EL (cell line): ENCODE measurements at regions not wholly inside any gene's neighbourhood (a gene's known extent, or its start where the extent isn't known, plus 50 kb on each side); places are given as distances from the start of the nearest gene placed in this dataset.

Experiments used
- DNase-seq: peaks from one replicate; pipeline ENCODE4 v3.0.0-alpha.2; 2016

- no peak for DNase-seq
These were observed 177.6 kb upstream of the PKDCC start for GRCh38 chr2:41870265-41870585.

GRCh38 chr2:41871080-41871479 lies 176.7 kb upstream of the PKDCC start:
- DNase-seq: peak; percentile 10

- peak; percentile 30 for DNase-seq
These were observed 175.2 kb upstream of the PKDCC start for GRCh38 chr2:41872646-41873045.

DNA sequence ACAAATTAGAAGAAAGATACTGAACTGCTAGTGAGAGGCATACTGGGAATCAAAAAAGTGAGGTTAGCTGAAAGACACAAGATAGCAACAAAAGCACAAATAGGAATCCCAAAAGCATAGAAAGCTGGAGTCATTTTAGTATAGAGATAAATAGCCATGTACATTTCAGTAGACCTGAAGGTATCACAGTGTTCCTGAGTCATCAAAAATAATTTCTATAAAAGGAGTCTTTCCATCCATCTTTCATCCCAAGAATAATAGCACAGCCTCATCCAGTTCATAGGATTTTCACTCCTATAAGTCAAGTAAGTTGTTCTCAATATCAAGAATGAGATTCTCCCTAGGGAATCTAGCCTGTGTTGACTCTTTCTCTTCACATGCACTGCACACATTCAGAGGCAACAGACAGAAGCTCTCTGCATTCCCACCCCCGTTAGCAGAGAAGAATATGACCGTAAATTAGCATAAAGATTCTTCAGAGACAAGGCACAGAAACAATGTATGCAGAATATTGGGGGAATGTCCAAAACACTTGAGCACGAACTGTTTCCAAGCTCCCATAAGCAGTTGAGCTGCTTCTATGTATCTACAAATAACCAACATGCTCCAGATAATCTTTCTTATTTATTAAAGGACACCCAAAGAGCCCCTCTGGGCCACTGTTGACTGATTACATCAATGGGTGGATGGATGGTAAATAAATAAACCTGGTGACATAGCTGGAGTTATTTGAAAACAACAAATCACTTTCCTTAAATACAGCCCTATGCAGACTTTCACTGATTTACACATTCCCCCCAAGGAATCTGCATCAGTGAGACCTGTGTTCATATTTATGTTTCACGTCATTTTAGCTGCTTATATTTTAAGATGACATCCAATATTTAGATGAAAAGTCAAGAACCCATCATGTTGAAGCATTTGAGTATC lies 174.5 kb upstream of the PKDCC start:
- DNase-seq: no peak

DNA sequence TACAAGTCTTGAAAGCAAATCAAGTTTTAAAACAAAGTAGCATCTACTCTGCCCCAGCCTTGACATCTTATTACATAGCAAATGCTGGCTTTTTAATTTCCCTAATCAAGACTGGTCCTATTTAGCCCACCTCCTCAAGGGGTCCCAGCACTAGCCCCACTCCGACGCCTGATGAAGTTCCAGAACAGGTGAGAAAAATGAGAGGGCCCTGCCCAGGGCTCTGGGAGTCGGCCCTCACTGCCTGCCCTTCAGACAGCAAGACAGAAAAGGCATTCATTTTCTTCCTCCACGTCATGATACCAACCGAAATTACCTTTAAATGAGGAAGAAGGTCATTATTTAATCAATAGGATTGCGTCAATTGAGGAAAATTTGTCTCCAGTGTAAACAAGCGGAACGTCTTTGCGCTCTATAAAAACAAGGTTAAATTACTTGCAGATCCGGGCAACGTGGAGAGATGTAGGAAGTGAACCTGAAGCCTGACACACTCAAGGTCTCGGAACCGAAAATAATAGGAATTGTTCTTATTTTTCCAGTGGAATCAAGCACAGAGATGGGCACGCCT lies 170.6 kb upstream of the PKDCC start:
- DNase-seq: no peak

DNA sequence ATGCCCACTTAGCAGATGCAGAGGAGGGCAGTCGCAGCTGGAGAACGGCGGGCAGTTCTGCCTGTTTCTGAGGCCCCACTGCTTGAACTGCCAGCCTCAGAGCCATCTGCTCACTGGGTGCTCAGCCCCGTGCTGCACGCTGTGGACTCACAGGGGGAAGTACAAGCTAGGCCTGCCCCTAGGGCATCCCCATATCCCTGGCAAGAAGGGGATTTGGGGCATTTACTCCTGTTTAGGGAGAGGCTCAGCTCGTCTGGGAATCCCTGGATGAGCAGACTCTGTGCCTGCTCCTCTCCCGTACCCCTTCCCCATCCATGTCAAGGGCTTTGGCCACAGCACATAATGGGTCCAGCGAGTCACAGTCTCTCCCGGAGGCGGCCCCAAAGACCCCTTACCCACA lies 169.8 kb upstream of the PKDCC start:
- DNase-seq: no peak

DNA sequence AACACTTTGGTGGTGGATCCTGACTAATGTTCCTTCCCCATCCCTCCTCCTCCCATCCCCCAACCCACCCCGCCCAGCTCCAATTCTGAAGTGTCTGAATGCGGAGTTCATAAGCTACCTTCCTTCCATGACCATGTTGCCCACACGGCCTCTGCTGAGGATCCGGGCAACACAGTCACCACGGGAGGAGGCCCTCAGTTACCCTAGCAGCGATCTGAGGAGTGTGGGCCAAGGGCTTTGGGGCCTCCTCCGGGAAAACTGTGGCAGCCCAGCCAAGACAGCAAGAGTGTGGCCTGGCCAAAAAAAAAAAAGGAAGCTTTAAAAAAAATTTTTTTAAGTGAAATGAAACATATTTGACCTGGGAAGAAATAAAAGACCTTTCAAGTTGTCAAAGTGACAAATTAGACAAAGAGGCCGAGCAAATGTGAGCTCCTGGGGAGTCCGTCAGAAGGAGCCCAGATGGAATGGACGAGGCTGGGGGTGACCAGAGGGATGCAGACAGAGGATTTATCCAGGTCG lies 169.0 kb upstream of the PKDCC start:
- no peak for DNase-seq

DNA sequence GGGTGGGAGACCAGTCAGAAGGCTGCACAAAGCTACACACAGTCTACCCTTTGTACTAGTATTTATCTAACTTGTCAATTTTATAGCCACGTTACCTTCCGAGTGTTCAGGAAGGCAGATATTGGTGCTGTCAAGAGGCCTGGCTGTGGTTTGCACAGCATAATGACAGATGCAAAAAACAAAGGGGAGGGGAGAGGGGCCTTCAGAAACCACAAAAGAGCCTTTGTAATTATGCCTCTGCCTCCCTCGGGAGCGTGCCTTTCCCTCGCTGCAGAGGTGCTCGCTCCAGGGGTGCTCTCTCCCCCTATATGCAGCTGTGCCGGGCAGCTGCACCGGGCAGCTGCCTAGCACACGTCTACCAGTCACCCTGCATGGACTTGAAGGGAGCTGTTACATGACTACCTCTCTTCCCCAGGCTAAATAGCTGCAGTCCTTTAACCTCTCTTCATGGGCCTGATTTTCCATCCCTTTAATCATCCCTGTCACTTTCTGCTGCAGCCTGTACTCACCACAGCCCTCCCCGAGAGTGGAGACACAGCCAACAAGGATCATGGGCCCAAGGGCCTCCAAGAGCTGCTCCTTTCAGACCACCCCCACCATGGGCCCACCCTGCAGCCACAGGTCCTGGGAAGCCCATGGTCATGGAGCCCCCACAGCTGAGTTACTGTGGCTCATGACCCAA lies 168.4 kb upstream of the PKDCC start:
- DNase-seq: no peak

- DNase-seq: no peak
These were observed 167.1 kb upstream of the PKDCC start for GRCh38 chr2:41880561-41881243.

- no peak for DNase-seq
These were observed 166.6 kb upstream of the PKDCC start for GRCh38 chr2:41881249-41881648.

DNA sequence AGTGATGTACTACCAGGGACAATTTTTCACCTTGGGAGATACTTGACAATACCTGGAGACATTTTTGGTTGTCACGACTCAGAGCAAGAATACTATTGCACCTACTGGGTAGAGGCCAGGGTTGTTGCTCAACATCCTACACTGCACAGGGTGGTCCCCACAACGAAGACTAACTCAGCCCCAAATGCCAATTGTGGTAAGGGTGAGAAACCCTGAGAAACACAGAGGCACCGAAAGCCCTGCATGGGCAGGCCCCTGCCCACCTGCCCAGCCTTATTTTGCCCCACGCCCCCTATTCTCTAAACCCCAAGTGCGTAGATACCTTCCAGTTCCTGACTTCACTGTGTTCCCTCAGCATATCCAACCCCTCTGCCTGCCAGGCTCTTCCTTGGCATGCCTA lies 163.1 kb upstream of the PKDCC start:
- no peak for DNase-seq

- DNase-seq: no peak
These were observed 161.6 kb upstream of the PKDCC start for GRCh38 chr2:41886145-41886664.

- DNase-seq: peak; percentile 49
These were observed 161.1 kb upstream of the PKDCC start for GRCh38 chr2:41886757-41887156.

- DNase-seq: no peak
These were observed 157.5 kb upstream of the PKDCC start for GRCh38 chr2:41890341-41890740.

DNA sequence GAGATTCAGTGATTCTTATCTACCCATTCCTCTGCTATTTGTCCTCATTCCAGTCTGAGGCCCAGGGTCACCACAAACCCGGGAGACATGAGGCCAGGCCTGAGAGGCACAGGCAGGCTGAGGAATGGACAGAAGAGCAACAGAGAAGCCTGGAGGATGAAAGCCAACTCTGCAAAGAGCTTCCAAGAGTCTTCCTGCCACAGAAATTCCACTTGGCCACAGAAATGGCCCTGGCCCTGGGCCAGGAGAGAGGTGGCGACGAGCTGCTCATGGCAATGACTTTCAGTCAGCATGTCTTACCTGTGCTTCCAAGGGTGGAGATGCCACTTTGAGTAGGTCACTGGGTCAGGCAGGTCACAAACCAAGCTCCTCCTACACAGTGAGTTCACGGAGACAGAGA lies 155.3 kb upstream of the PKDCC start:
- no peak for DNase-seq

- DNase-seq: no peak
These were observed 153.1 kb upstream of the PKDCC start for GRCh38 chr2:41894563-41895333.

DNA sequence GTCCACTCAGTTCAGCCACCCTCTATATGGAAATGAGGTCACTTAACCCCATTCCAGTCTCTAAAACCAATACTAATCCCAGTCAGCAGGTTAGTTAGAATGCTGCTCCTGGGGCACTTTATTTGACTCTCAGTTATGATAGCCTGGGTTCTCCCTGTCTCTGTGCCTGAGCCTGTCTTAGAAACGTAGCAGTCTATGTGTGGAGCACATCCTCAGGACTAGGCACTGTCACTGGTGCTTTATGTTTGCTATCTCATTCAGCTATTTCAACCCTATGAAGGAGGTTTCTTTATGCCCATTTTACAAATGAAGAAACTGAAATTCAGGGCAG lies 152.5 kb upstream of the PKDCC start:
- no peak for DNase-seq

DNA sequence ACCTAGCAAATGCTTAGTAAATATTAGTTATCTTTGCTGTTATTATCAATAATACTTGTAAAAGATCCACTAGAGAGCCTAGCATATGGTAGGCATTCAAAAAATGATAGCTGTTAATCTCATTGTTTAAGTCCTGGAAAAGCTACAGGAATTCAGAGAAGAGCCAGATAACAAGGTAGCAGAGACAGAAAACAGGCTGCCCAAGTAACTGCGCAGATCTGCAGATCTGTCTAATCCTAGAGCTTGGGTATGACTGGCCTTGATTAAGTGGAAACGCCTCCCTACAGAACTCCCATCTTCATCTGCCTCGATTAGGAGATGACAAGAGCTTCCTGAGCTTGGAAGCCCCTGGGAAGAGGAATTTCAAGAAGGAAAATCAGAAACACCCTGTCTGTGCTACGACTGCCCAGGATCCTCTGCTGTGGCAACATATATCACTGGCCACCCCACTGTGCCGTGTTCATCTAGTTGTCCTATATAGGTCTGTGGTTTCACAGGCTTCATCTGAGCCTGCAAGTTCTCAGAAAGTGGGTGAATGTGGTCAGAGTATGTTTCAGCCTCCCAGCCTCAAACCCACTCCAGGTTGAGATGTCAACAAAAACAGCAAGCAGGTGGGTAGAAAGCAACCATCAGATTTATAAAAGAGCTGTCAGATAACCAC lies 151.5 kb upstream of the PKDCC start:
- no peak for DNase-seq

- DNase-seq: no peak
These were observed 148.6 kb upstream of the PKDCC start for GRCh38 chr2:41899189-41899588.

DNA sequence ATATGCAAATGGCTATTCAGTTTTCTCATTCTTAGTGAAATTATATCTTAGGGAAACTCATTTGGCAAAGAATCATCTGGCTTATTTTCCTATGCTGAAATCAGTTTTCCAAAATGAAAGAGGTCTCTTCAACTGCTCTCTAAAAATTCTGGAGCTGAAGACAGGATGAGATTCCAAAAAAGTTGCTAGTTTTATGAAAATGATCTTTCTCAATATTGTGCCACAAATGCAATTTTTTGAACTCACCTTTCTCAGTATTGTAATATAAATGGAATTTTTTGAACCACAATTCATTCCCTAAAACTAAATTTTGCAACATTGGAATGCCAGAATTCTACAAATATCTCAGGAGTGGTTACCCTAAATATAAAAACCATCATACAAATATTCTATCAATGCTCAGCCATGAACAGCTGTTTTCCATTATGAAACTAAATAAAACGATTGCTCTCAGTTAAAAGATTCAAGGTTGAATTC lies 147.7 kb upstream of the PKDCC start:
- no peak for DNase-seq

- no peak for DNase-seq
These were observed 144.9 kb upstream of the PKDCC start for GRCh38 chr2:41902897-41903296.
